ENCODE measurements at regions not wholly inside any gene's neighbourhood (a gene's known extent, or its start where the extent isn't known, plus 50 kb on each side); places are given as distances from the start of the nearest gene placed in this dataset.

- no peaks in the 10 kb centered on the region for H3K36me3 ChIP-seq (ENCODE audit: control insufficient read depth, insufficient read depth, low read length)
- no peaks in the 10 kb centered on the region for H3K9me3 ChIP-seq (ENCODE audit: control insufficient read depth, insufficient read depth, low read length)
- no peak overlapping the region for H2BK20ac ChIP-seq (ENCODE audit: low read depth, low read length)
- H4K5ac ChIP-seq (ENCODE audit: low read depth, low read length): no peak overlapping the region
- WGBS, 2 experiments (ENCODE audit: extremely low coverage in 2 of 2, insufficient read length in 1 of 2): no CpG with 5 or more reads among the region's 1 CpG
- CTCF ChIA-PET: interaction anchor here (1.1 to 1.6 kb wide), 2 partner anchors 214 to 239 kb away, joined by 3 to 4 read pairs; partner anchors contain the start of gene MACIR
- peaks cover 3% of the 10 kb centered on the region; the same call in 1 of the 2 replicates for H3K4me1 ChIP-seq (ENCODE audit: control insufficient read depth, insufficient read depth, low read length)
- H3K27me3 ChIP-seq (ENCODE audit: control insufficient read depth, insufficient read depth, low read length): no peaks in the 10 kb centered on the region; the same call in 1 of the 2 replicates
- no peak overlapping the region for H2BK120ac ChIP-seq (ENCODE audit: low read depth, low read length)
- no peak overlapping the region for H3K18ac ChIP-seq (ENCODE audit: low read depth, low read length)
- no peak overlapping the region for H3K56ac ChIP-seq (ENCODE audit: extremely low read depth, insufficient read depth, low read length)
- H3K27ac ChIP-seq (ENCODE audit: insufficient read depth, low read length): no peak overlapping the region
- no peak overlapping the region for H2AK5ac ChIP-seq (ENCODE audit: low read depth, low read length)
- H2BK5ac ChIP-seq (ENCODE audit: low read depth, low read length, poor library complexity, severe bottlenecking): no peak overlapping the region
- no peak overlapping the region for H4K91ac ChIP-seq (ENCODE audit: insufficient read depth, low read depth, low read length)
- no TSS peak for BruUV-seq (replicated peaks)
- intact Hi-C loops (cut with micrococcal nuclease) (loop anchor here (10.0 kb wide), 1 partner anchor 937 kb away; no protein-coding TSS in a partner anchor), dilution Hi-C loops (cut with HindIII; ENCODE audit: low sequenced_read_pairs, unreplicated experiment) (no loop called here), in situ Hi-C loops (cut with MboI; ENCODE audit: low sequenced_read_pairs) (no loop called here)
- no peaks in the 10 kb centered on the region for H4K20me1 ChIP-seq (ENCODE audit: insufficient read depth, low read length)
- ATAC-seq (ENCODE audit: low read depth): no peak
- DNase-seq: no peak
- TF ChIP-seq RAD21 (IDR thresholded peaks at IDR 0.05; ENCODE audit: low read length): no peak
- no peak overlapping the region for H2AFZ ChIP-seq (replicated peaks; ENCODE audit: low read length, poor library complexity)
- H3K4me2 ChIP-seq (ENCODE audit: low read depth, low read length): no peak overlapping the region
- H3K4ac ChIP-seq (ENCODE audit: low read depth, low read length): no peak overlapping the region
- no peak overlapping the region for H3K4me3 ChIP-seq (ENCODE audit: insufficient read depth, low read depth, low read length)
- no peak overlapping the region for H3K14ac ChIP-seq (replicated peaks; ENCODE audit: low read depth, low read length)
- no peak overlapping the region for H2BK15ac ChIP-seq (ENCODE audit: low read depth, low read length)
- H3K23ac ChIP-seq (ENCODE audit: low read depth, low read length): no peak overlapping the region
- H3K9me1 ChIP-seq (ENCODE audit: insufficient read depth, low read length): no peaks in the 10 kb centered on the region
- no peak overlapping the region for H2AK9ac ChIP-seq (replicated peaks; ENCODE audit: low read depth, low read length, poor library complexity)
- H3K9ac ChIP-seq (ENCODE audit: low read depth, low read length): no peak overlapping the region
- no peak overlapping the region for H4K8ac ChIP-seq (ENCODE audit: low read depth in 2 of 2, low read length in 2 of 2)
- POLR2A ChIA-PET (ENCODE audit: unreplicated experiment): no interaction called here
- H3K79me1 ChIP-seq (ENCODE audit: low read depth in 1 of 2, low read length in 2 of 2): 0 out of 4 replicates have a peak, but pooled peaks cover 0 to 3% of the 10 kb centered on the region in 2 experiments
Measured at GRCh38 chr5:103472265-103472664, 90.3 kb downstream of the NUDT12 start.
